Islet precursor cell (in vitro differentiated cells): ENCODE measurements at regions not wholly inside any gene's neighbourhood (a gene's known extent, or its start where the extent isn't known, plus 50 kb on each side); places are given as distances from the start of the nearest gene placed in this dataset.
"Not testable (repeated sequence)": the region's sequence is repeated elsewhere in the genome, so short reads cannot be mapped to it uniquely, and the experiment has no call there.

Source experiments
- DNase-seq: peaks from one replicate; pipeline ENCODE4 v3.0.0-alpha.2; 2018

- not testable (repeated sequence) for DNase-seq
These were observed 269.0 kb upstream of the MKLN1 start for GRCh38 chr7:131058561-131059288.

- not testable (repeated sequence) for DNase-seq
These were observed 268.3 kb upstream of the MKLN1 start for GRCh38 chr7:131059401-131059800.

- DNase-seq = no peak
These were observed 266.5 kb upstream of the MKLN1 start for GRCh38 chr7:131061158-131061557.

- DNase-seq = no peak
These were observed 265.9 kb upstream of the MKLN1 start for GRCh38 chr7:131061818-131062217.

- DNase-seq = no peak
These were observed 261.0 kb upstream of the MKLN1 start for GRCh38 chr7:131066635-131067034.

GRCh38 chr7:131067220-131067619 is 260.5 kb upstream of the MKLN1 start:
- no peak for DNase-seq

GRCh38 chr7:131068604-131069021 is 259.1 kb upstream of the MKLN1 start:
- DNase-seq = no peak

GRCh38 chr7:131071786-131072504 is 255.7 kb upstream of the MKLN1 start:
- DNase-seq = no peak

- DNase-seq = peak; percentile 75
These were observed 255.1 kb upstream of the MKLN1 start for GRCh38 chr7:131072505-131073091.

- no peak for DNase-seq
These were observed 253.6 kb upstream of the MKLN1 start for GRCh38 chr7:131074043-131074442.

GRCh38 chr7:131074585-131074984 is 253.1 kb upstream of the MKLN1 start:
- no peak for DNase-seq

GRCh38 chr7:131075406-131075805 is 252.3 kb upstream of the MKLN1 start:
- DNase-seq = no peak

- no peak for DNase-seq
These were observed 251.6 kb upstream of the MKLN1 start for GRCh38 chr7:131076032-131076431.

- no peak for DNase-seq
These were observed 250.9 kb upstream of the MKLN1 start for GRCh38 chr7:131076711-131077181.

GRCh38 chr7:131077735-131078134 is 249.9 kb upstream of the MKLN1 start:
- no peak for DNase-seq

- DNase-seq = no peak
These were observed 246.9 kb upstream of the MKLN1 start for GRCh38 chr7:131080754-131081153.

- DNase-seq = no peak
These were observed 246.4 kb upstream of the MKLN1 start for GRCh38 chr7:131081308-131081707.

GRCh38 chr7:131083781-131084180 is 243.9 kb upstream of the MKLN1 start:
- DNase-seq = no peak

- DNase-seq = not testable (repeated sequence)
These were observed 243.3 kb upstream of the MKLN1 start for GRCh38 chr7:131084336-131084735.

GRCh38 chr7:131087756-131088658 is 239.7 kb upstream of the MKLN1 start:
- DNase-seq = no peak

- no peak for DNase-seq
These were observed 237.5 kb upstream of the MKLN1 start for GRCh38 chr7:131090188-131090587.

- DNase-seq = no peak
These were observed 236.6 kb upstream of the MKLN1 start for GRCh38 chr7:131090886-131091692.
